ACC112 (cell line): ENCODE measurements at regions not wholly inside any gene's neighbourhood (a gene's known extent, or its start where the extent isn't known, plus 50 kb on each side); places are given as distances from the start of the nearest gene placed in this dataset.

ENCODE experiments used
- H2AFZ ChIP-seq: fragments of 200-600 bp; sonication (generic); one replicate; pipeline ENCODE4 v1.6.0; 2017; ENCODE audit warnings: antibody characterized with exemption, low read length; ENCODE audit not compliant: unreplicated experiment
- H3K27ac ChIP-seq: fragments of 200-600 bp; sonication (generic); 2 replicates; pipeline ENCODE4 v1.5.1; 2014; ENCODE audit warnings: low read depth, mild to moderate bottlenecking, antibody characterized with exemption, low read length, moderate library complexity
- H3K27me3 ChIP-seq: fragments of 200-600 bp; sonication (generic); 2 replicates; pipeline ENCODE4 v1.6.1; 2014; ENCODE audit warnings: mild to moderate bottlenecking, antibody characterized with exemption, low read length, moderate library complexity, mixed read lengths; ENCODE audit not compliant: insufficient read depth
- H3K36me3 ChIP-seq: fragments of 200-600 bp; sonication (generic); 2 replicates; pipeline ENCODE4 v1.6.1; 2016; ENCODE audit warnings: mild to moderate bottlenecking, antibody characterized with exemption, low read length, moderate library complexity, mixed read lengths; ENCODE audit not compliant: insufficient read depth
- H3K4me1 ChIP-seq: fragments of 200-600 bp; sonication (generic); one replicate; pipeline ENCODE4 v1.6.1; 2016; ENCODE audit warnings: low read length, mixed read lengths; ENCODE audit not compliant: insufficient read depth, unreplicated experiment, control insufficient read depth
- H3K4me3 ChIP-seq: fragments of 200-600 bp; sonication (generic); 2 replicates; pipeline ENCODE4 v1.5.1; 2014; ENCODE audit warnings: mild to moderate bottlenecking, low read depth, low read length
- H3K79me2 ChIP-seq: fragments of 200-600 bp; sonication (generic); one replicate; pipeline ENCODE4 v1.6.0; 2016; ENCODE audit warnings: low read length; ENCODE audit not compliant: control insufficient read depth, unreplicated experiment, insufficient read depth

DNA sequence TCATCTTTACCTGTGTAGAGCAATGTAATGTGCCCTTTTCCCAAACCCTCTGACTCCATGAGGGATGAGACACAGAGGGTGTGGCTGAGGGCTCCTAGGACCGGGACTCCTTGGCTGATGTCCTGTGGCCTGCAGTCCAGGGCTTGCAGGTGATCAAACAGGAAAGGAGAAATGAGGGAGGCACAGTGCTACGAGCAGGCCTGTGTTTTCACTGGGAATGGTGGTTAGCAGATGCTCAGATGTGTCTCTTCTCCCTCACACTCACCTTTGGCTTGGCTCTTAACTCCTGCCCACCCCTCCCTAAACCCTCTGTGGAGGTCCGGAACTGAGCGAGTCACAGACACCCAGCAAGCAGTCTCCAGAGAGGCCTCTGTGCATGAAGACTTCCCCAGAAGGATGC is 254.4 kb downstream of the DAD1 start:
- H3K27ac ChIP-seq: no peak overlapping the region
- H3K79me2 ChIP-seq: no peaks in the 10 kb centered on the region
- H3K4me1 ChIP-seq: peaks cover 4% of the 10 kb centered on the region
- H3K36me3 ChIP-seq: no peaks in the 10 kb centered on the region
- H3K4me3 ChIP-seq: no peak overlapping the region
- H3K27me3 ChIP-seq: no peaks in the 10 kb centered on the region
- H2AFZ ChIP-seq: no peak overlapping the region

- H3K4me1 ChIP-seq: peaks cover 4% of the 10 kb centered on the region
- H3K36me3 ChIP-seq: no peaks in the 10 kb centered on the region
- H3K4me3 ChIP-seq: no peak overlapping the region
- H2AFZ ChIP-seq: no peak overlapping the region
- no peaks in the 10 kb centered on the region for H3K79me2 ChIP-seq
- no peak overlapping the region for H3K27ac ChIP-seq
- H3K27me3 ChIP-seq: peaks cover 1% of the 10 kb centered on the region; the same call in 1 of the 2 replicates
These were observed 254.8 kb downstream of the DAD1 start for GRCh38 chr14:22334275-22334577.

DNA sequence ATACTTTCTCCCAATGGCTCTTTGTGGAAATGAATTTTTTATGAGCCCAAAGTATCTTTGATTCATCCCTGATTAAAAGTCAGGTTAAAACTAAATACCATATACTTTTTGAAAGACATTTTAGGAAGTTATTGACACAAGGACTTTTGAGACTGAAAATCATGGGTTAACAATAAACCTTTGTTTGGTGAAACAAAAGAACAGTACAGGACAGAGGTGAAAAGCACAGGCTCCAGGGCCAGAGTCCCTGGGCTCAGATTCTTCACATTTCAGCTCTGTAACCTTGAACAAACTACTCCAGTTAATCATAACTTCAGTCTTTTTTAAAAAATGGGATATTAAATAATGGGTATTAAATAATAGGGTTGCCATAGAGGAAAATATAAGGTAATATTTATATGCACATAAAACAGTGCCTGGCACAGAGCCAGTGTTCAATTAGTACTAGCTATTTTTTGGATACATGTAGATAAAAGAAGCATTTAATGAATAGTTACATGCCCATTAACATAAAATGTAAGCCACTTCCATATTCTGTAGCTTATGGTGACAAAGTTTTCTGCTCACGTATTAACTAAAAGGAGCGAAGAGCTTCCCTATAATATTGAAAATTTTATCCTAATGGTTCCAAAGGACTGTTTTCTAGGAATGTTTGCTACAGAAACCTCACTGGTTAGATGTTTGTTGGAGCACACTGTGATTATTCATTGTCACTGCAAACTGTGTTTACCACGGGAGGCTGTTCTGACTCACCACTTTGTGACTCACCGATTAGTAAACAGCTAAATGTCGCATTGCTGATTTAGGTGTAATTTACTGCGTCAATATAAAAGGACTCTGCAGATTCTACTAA is 255.4 kb downstream of the DAD1 start:
- Histone ChIP-seq H3K79me2 (no peaks in the 10 kb centered on the region), H3K27ac (no peak overlapping the region), H3K27me3 (peaks cover 7% of the 10 kb centered on the region; the same call in 1 of the 2 replicates), H3K4me3 (no peak overlapping the region), H3K36me3 (no peaks in the 10 kb centered on the region), H2AFZ (no peak overlapping the region), H3K4me1 (peaks cover 4% of the 10 kb centered on the region)

GRCh38 chr14:22332686-22333421 is 256.2 kb downstream of the DAD1 start:
- H2AFZ ChIP-seq: no peak overlapping the region
- H3K79me2 ChIP-seq: no peaks in the 10 kb centered on the region
- H3K4me3 ChIP-seq: no peak overlapping the region
- no peak overlapping the region for H3K27ac ChIP-seq
- H3K27me3 ChIP-seq: peaks cover 14% of the 10 kb centered on the region; the same call in 1 of the 2 replicates
- no peaks in the 10 kb centered on the region for H3K36me3 ChIP-seq
- peaks cover 4% of the 10 kb centered on the region for H3K4me1 ChIP-seq

GRCh38 chr14:22329371-22329770 is 259.7 kb downstream of the DAD1 start:
- Histone ChIP-seq H3K4me3 (no peak overlapping the region), H3K4me1 (peaks cover 4% of the 10 kb centered on the region), H3K27me3 (peaks cover 22% of the 10 kb centered on the region), H2AFZ (no peak overlapping the region), H3K79me2 (no peaks in the 10 kb centered on the region), H3K27ac (no peak overlapping the region), H3K36me3 (no peaks in the 10 kb centered on the region)

- H3K27ac ChIP-seq: no peak overlapping the region
- no peak overlapping the region for H3K4me3 ChIP-seq
- H3K27me3 ChIP-seq: peaks cover 51% of the 10 kb centered on the region
These were observed 263.2 kb downstream of the DAD1 start for GRCh38 chr14:22325676-22326400.

GRCh38 chr14:22320362-22320750 is 268.7 kb downstream of the DAD1 start:
- Histone ChIP-seq H3K4me1 (peaks cover 8% of the 10 kb centered on the region), H3K27me3 (peaks cover 43% of the 10 kb centered on the region), H3K79me2 (no peaks in the 10 kb centered on the region), H2AFZ (no peak overlapping the region), H3K27ac (no peak overlapping the region), H3K4me3 (no peak overlapping the region), H3K36me3 (no peaks in the 10 kb centered on the region)

More at GRCh38 chr14:22325676-22326400, 263.2 kb downstream of the DAD1 start:
- no peaks in the 10 kb centered on the region for H3K4me1 ChIP-seq
- no peaks in the 10 kb centered on the region for H3K36me3 ChIP-seq
- no peaks in the 10 kb centered on the region for H3K79me2 ChIP-seq
- no peak overlapping the region for H2AFZ ChIP-seq

GRCh38 chr14:22319526-22320361 is 269.3 kb downstream of the DAD1 start:
- no peak overlapping the region for H3K27ac ChIP-seq
- no peak overlapping the region for H2AFZ ChIP-seq
- peaks cover 43% of the 10 kb centered on the region for H3K27me3 ChIP-seq
- H3K4me3 ChIP-seq: no peak overlapping the region
- H3K4me1 ChIP-seq: peaks cover 10% of the 10 kb centered on the region
- H3K36me3 ChIP-seq: no peaks in the 10 kb centered on the region
- no peaks in the 10 kb centered on the region for H3K79me2 ChIP-seq

- H3K36me3 ChIP-seq: no peaks in the 10 kb centered on the region
- no peaks in the 10 kb centered on the region for H3K79me2 ChIP-seq
- no peak overlapping the region for H3K27ac ChIP-seq
These were observed 270.1 kb downstream of the DAD1 start for GRCh38 chr14:22318951-22319350.

DNA sequence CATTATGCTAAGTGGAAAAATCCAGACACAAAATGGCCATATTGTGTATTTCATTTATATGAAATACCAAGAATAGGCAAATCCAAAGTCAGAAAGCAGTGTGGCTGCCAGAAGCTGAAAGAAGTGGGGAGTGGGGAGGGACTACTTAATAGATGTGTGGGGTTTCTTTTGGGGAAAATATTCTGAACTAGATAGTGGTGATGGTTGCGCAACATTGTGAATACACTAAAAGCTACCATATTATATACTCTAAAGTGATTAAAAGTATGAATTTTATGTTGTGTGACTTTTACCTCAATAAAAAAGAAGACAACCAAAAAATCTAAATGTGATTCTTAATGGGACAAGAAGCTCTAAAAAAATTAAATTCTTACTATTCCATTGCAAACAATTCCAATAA is 272.6 kb downstream of the DAD1 start:
- no peak overlapping the region for H2AFZ ChIP-seq
- H3K36me3 ChIP-seq: no peaks in the 10 kb centered on the region
- H3K4me1 ChIP-seq: peaks cover 21% of the 10 kb centered on the region
- peaks cover 18% of the 10 kb centered on the region for H3K27me3 ChIP-seq
- no peak overlapping the region for H3K4me3 ChIP-seq
- no peak overlapping the region for H3K27ac ChIP-seq
- no peaks in the 10 kb centered on the region for H3K79me2 ChIP-seq

More at GRCh38 chr14:22318951-22319350, 270.1 kb downstream of the DAD1 start:
- Histone ChIP-seq H3K4me3 (no peak overlapping the region), H2AFZ (no peak overlapping the region), H3K27me3 (peaks cover 40% of the 10 kb centered on the region), H3K4me1 (peaks cover 12% of the 10 kb centered on the region)
